ENCODE measurements at regions not wholly inside any gene's neighbourhood (a gene's known extent, or its start where the extent isn't known, plus 50 kb on each side); places are given as distances from the start of the nearest gene placed in this dataset.

- TF ChIP-seq CTCF (conservative IDR thresholded peaks at IDR 0.05; ENCODE audit: low read length) (no peak), EZH2phosphoT487 (IDR thresholded peaks at IDR 0.05; ENCODE audit: borderline replicate concordance, low read depth, low read length) (no peak)
These were observed 87.2 kb upstream of the POU3F1 start for GRCh38 chr1:38133756-38134155.
